Pulmonary artery endothelial cell (primary cell): ENCODE measurements at regions not wholly inside any gene's neighbourhood (a gene's known extent, or its start where the extent isn't known, plus 50 kb on each side); places are given as distances from the start of the nearest gene placed in this dataset.

Experiments used
- DNase-seq: peaks from one replicate; pipeline ENCODE4 v3.0.0-alpha.2; 2011; ENCODE audit warnings: low read depth, low spot score

- DNase-seq: no peak
Measured at GRCh38 chr17:36816214-36816906, 120.9 kb upstream of the LHX1 start.

GRCh38 chr17:36816907-36817288 is 120.4 kb upstream of the LHX1 start:
- DNase-seq: no peak

- no peak for DNase-seq
Measured at GRCh38 chr17:36817483-36818048, 119.7 kb upstream of the LHX1 start.

- no peak for DNase-seq
Measured at GRCh38 chr17:36818134-36818825, 119.0 kb upstream of the LHX1 start.

- no peak for DNase-seq
Measured at GRCh38 chr17:36823850-36824677, 113.2 kb upstream of the LHX1 start.

GRCh38 chr17:36824678-36825101 is 112.6 kb upstream of the LHX1 start:
- DNase-seq: no peak

GRCh38 chr17:36825113-36825512 is 112.2 kb upstream of the LHX1 start:
- DNase-seq: no peak

GRCh38 chr17:36825521-36825920 is 111.8 kb upstream of the LHX1 start:
- DNase-seq: no peak

- no peak for DNase-seq
Measured at GRCh38 chr17:36825951-36826350, 111.3 kb upstream of the LHX1 start.

GRCh38 chr17:36827081-36827480 is 110.2 kb upstream of the LHX1 start:
- DNase-seq: no peak

GRCh38 chr17:36829676-36830075 is 107.6 kb upstream of the LHX1 start:
- DNase-seq: no peak

GRCh38 chr17:36833279-36833678 is 104.0 kb upstream of the LHX1 start:
- DNase-seq: no peak

- DNase-seq: no peak
Measured at GRCh38 chr17:36835036-36835435, 102.2 kb upstream of the LHX1 start.

- no peak for DNase-seq
Measured at GRCh38 chr17:36837195-36837938, 99.9 kb upstream of the LHX1 start.

GRCh38 chr17:36837939-36838272 is 99.4 kb upstream of the LHX1 start:
- no peak for DNase-seq

- no peak for DNase-seq
Measured at GRCh38 chr17:36839256-36839655, 98.0 kb upstream of the LHX1 start.

- DNase-seq: no peak
Measured at GRCh38 chr17:36840796-36841195, 96.5 kb upstream of the LHX1 start.

- DNase-seq: no peak
Measured at GRCh38 chr17:36842231-36842819, 95.0 kb upstream of the LHX1 start.

- no peak for DNase-seq
Measured at GRCh38 chr17:36842963-36843558, 94.2 kb upstream of the LHX1 start.

- no peak for DNase-seq
Measured at GRCh38 chr17:36844013-36844412, 93.3 kb upstream of the LHX1 start.

GRCh38 chr17:36844601-36845000 is 92.7 kb upstream of the LHX1 start:
- no peak for DNase-seq
